ENCODE measurements at regions not wholly inside any gene's neighbourhood (a gene's known extent, or its start where the extent isn't known, plus 50 kb on each side); places are given as distances from the start of the nearest gene placed in this dataset.

- ChIA-PET POLR2A (no interaction called here), CTCF (interaction anchor here (0.5 kb wide), 1 partner anchor 123 kb away, joined by 3 read pairs; no protein-coding TSS in a partner anchor)
- Histone ChIP-seq H3K4me1 (ENCODE audit: control insufficient read depth, extremely low read depth, insufficient read depth, low read length) (no peaks in the 10 kb centered on the region), H3K27me3 (ENCODE audit: control insufficient read depth in 2 of 2, insufficient read depth in 2 of 2, low read length in 2 of 2) (peaks cover 10 to 14% of the 10 kb centered on the region in 2 experiments), H4K20me1 (replicated peaks; ENCODE audit: control insufficient read depth, extremely low read depth, insufficient read depth, low read length) (no peaks in the 10 kb centered on the region), H3K9me1 (replicated peaks; ENCODE audit: control insufficient read depth, extremely low read depth, insufficient read depth, low read length) (no peaks in the 10 kb centered on the region), H3K27ac (ENCODE audit: insufficient read depth, low read depth, low read length) (no peak overlapping the region), H3K9me3 (replicated peaks; ENCODE audit: control insufficient read depth, insufficient read depth, low read length) (no peaks in the 10 kb centered on the region), H3K36me3 (ENCODE audit: control insufficient read depth in 2 of 2, extremely low read depth in 1 of 2, insufficient read depth in 2 of 2, low read length in 2 of 2) (no peaks in the 10 kb centered on the region), H3K9ac (replicated peaks; ENCODE audit: extremely low read depth, insufficient read depth, low read length) (no peak overlapping the region), H2AFZ (ENCODE audit: low read depth, low read length) (peak overlapping the region; percentile 42), H3K4me3 (replicated peaks in 1 of 3; ENCODE audit: insufficient read depth in 1 of 3, low read depth in 1 of 3, low read length in 3 of 3) (no peak overlapping the region), H3K4me2 (ENCODE audit: insufficient read depth, low read length) (no peak overlapping the region), H3K79me2 (ENCODE audit: control insufficient read depth, insufficient read depth, low read length) (no peaks in the 10 kb centered on the region)
- DNase-seq (ENCODE audit: low read depth, low spot score) = peak; percentile 3
- BruUV-seq (replicated peaks) = no TSS peak
- dilution Hi-C loops (cut with MboI; ENCODE audit: extremely low pct_ligation_motif_present, low sequenced_read_pairs) (no loop called here), intact Hi-C loops (cut with micrococcal nuclease) (no loop called here)
- TF ChIP-seq EZH2 (IDR thresholded peaks at IDR 0.05; ENCODE audit: borderline replicate concordance, low read depth, low read length, severe bottlenecking) (peak; percentile 69), POLR2A (IDR thresholded peaks at IDR 0.05; ENCODE audit: low read depth, low read length) (no peak), POLR2AphosphoS5 (IDR thresholded peaks at IDR 0.05; ENCODE audit: insufficient read depth, low read depth, low read length) (no peak), MAX (IDR thresholded peaks at IDR 0.05; ENCODE audit: insufficient read depth, insufficient read length) (no peak)
- FAIRE-seq = no peak
These were observed 57.5 kb downstream of the UNCX start for GRCh38 chr7:1290026-1290678.

- CTCF ChIA-PET = no interaction called here
- intact Hi-C loops (cut with micrococcal nuclease) = no loop called here
- FAIRE-seq = no peak
These were observed 58.1 kb downstream of the UNCX start for GRCh38 chr7:1290679-1291356.

More at GRCh38 chr7:1290679-1291356, 58.1 kb downstream of the UNCX start:
- Histone ChIP-seq H3K9me1 (replicated peaks; ENCODE audit: control insufficient read depth, extremely low read depth, insufficient read depth, low read length) (no peaks in the 10 kb centered on the region), H3K4me2 (ENCODE audit: insufficient read depth, low read length) (no peak overlapping the region), H3K79me2 (ENCODE audit: control insufficient read depth, insufficient read depth, low read length) (no peaks in the 10 kb centered on the region), H3K36me3 (ENCODE audit: control insufficient read depth in 2 of 2, extremely low read depth in 1 of 2, insufficient read depth in 2 of 2, low read length in 2 of 2) (no peaks in the 10 kb centered on the region), H3K27ac (ENCODE audit: insufficient read depth, low read depth, low read length) (no peak overlapping the region), H3K9me3 (replicated peaks; ENCODE audit: control insufficient read depth, insufficient read depth, low read length) (no peaks in the 10 kb centered on the region), H2AFZ (ENCODE audit: low read depth, low read length) (no peak overlapping the region), H3K4me3 (replicated peaks in 1 of 3; ENCODE audit: insufficient read depth in 1 of 3, low read depth in 1 of 3, low read length in 3 of 3) (no peak overlapping the region), H3K4me1 (ENCODE audit: control insufficient read depth, extremely low read depth, insufficient read depth, low read length) (no peaks in the 10 kb centered on the region), H3K9ac (replicated peaks; ENCODE audit: extremely low read depth, insufficient read depth, low read length) (no peak overlapping the region), H4K20me1 (replicated peaks; ENCODE audit: control insufficient read depth, extremely low read depth, insufficient read depth, low read length) (no peaks in the 10 kb centered on the region), H3K27me3 (ENCODE audit: control insufficient read depth in 2 of 2, insufficient read depth in 2 of 2, low read length in 2 of 2) (peaks cover 10 to 14% of the 10 kb centered on the region in 2 experiments)
- TF ChIP-seq FOS (IDR thresholded peaks at IDR 0.05; ENCODE audit: borderline replicate concordance, insufficient read depth, low read length) (no peak), POLR2A (IDR thresholded peaks at IDR 0.05; ENCODE audit: low read depth, low read length) (no peak), MYC (IDR thresholded peaks at IDR 0.05; ENCODE audit: low read depth, low read length) (no peak), EZH2 (IDR thresholded peaks at IDR 0.05; ENCODE audit: borderline replicate concordance, low read depth, low read length, severe bottlenecking) (no peak), CTCF (IDR thresholded peaks at IDR 0.05; ENCODE audit: extremely low read depth in 1 of 2, insufficient read depth in 1 of 2, low read depth in 1 of 2, low read length in 2 of 2) (no peak), POLR2AphosphoS5 (IDR thresholded peaks at IDR 0.05; ENCODE audit: insufficient read depth, low read depth, low read length) (no peak), JUN (IDR thresholded peaks at IDR 0.05; ENCODE audit: borderline replicate concordance, insufficient read depth, insufficient read length, low read depth) (no peak), GATA2 (IDR thresholded peaks at IDR 0.05; ENCODE audit: insufficient read depth, insufficient read length, low read depth, low read length) (no peak), MAX (IDR thresholded peaks at IDR 0.05; ENCODE audit: insufficient read depth, insufficient read length) (no peak)
- DNase-seq (ENCODE audit: low read depth, low spot score) = no peak
- dilution Hi-C loops (cut with MboI; ENCODE audit: extremely low pct_ligation_motif_present, low sequenced_read_pairs) = no loop called here
- POLR2A ChIA-PET = no interaction called here
- no TSS peak for BruUV-seq (replicated peaks)
